Retina (tissue), 1 donor: ENCODE measurements at regions not wholly inside any gene's neighbourhood (a gene's known extent, or its start where the extent isn't known, plus 50 kb on each side); places are given as distances from the start of the nearest gene placed in this dataset.

ENCODE experiments used
- DNase-seq: peaks from one replicate; pipeline ENCODE4 v3.0.0-alpha.2; 2016

- no peak for DNase-seq
Measured at GRCh38 chr1:193342811-193343210, 156.4 kb upstream of the B3GALT2 start.

- no peak for DNase-seq
Measured at GRCh38 chr1:193340331-193340730, 153.9 kb upstream of the B3GALT2 start.

- DNase-seq = no peak
Measured at GRCh38 chr1:193339401-193339800, 153.0 kb upstream of the B3GALT2 start.

GRCh38 chr1:193338194-193338593 is 151.8 kb upstream of the B3GALT2 start:
- no peak for DNase-seq

GRCh38 chr1:193335806-193336428 is 149.5 kb upstream of the B3GALT2 start:
- DNase-seq = no peak

- no peak for DNase-seq
Measured at GRCh38 chr1:193333166-193333565, 146.8 kb upstream of the B3GALT2 start.

GRCh38 chr1:193326296-193326695 is 139.9 kb upstream of the B3GALT2 start:
- no peak for DNase-seq

- DNase-seq = no peak
Measured at GRCh38 chr1:193325771-193326170, 139.4 kb upstream of the B3GALT2 start.

GRCh38 chr1:193325042-193325441 is 138.6 kb upstream of the B3GALT2 start:
- DNase-seq = no peak

- no peak for DNase-seq
Measured at GRCh38 chr1:193322211-193322610, 135.8 kb upstream of the B3GALT2 start.

- no peak for DNase-seq
Measured at GRCh38 chr1:193321242-193321840, 134.9 kb upstream of the B3GALT2 start.

GRCh38 chr1:193320270-193320669 is 133.9 kb upstream of the B3GALT2 start:
- no peak for DNase-seq

- DNase-seq = no peak
Measured at GRCh38 chr1:193318347-193318746, 131.9 kb upstream of the B3GALT2 start.

- DNase-seq = no peak
Measured at GRCh38 chr1:193313354-193314140, 127.1 kb upstream of the B3GALT2 start.

- no peak for DNase-seq
Measured at GRCh38 chr1:193312432-193312831, 126.0 kb upstream of the B3GALT2 start.

GRCh38 chr1:193311226-193311948 is 125.0 kb upstream of the B3GALT2 start:
- no peak for DNase-seq

- no peak for DNase-seq
Measured at GRCh38 chr1:193310564-193310963, 124.2 kb upstream of the B3GALT2 start.

GRCh38 chr1:193309936-193310475 is 123.6 kb upstream of the B3GALT2 start:
- DNase-seq = no peak

- DNase-seq = no peak
Measured at GRCh38 chr1:193308438-193308837, 122.0 kb upstream of the B3GALT2 start.

- DNase-seq = no peak
Measured at GRCh38 chr1:193306430-193306829, 120.0 kb upstream of the B3GALT2 start.
